GM11168 (cell line): ENCODE measurements at regions not wholly inside any gene's neighbourhood (a gene's known extent, or its start where the extent isn't known, plus 50 kb on each side); places are given as distances from the start of the nearest gene placed in this dataset.

Experiments used
- in situ Hi-C: fragments of 300-500 bp; cut with MboI; formaldehyde crosslinking; loops from one replicate; pipeline ENCODE4 v1.12.0; 2022; ENCODE audit warnings: low sequenced_read_pairs; ENCODE audit not compliant: unreplicated experiment

- in situ Hi-C loops: loop anchor here (10.0 kb wide), 1 partner anchor 211 kb away; the partner anchor contains the start of gene TNFSF4
These were observed 61.6 kb upstream of the PRDX6 start for GRCh38 chr1:173415490-173415889.

- in situ Hi-C loops: loop anchor here (10.0 kb wide), 1 partner anchor 211 kb away; the partner anchor contains the start of gene TNFSF4
These were observed 61.2 kb upstream of the PRDX6 start for GRCh38 chr1:173415905-173416450.

GRCh38 chr1:173417563-173417962, 59.6 kb upstream of the PRDX6 start:
- in situ Hi-C loops: loop anchor here (10.0 kb wide), 1 partner anchor 213 kb away; the partner anchor contains the start of gene TNFSF4

DNA sequence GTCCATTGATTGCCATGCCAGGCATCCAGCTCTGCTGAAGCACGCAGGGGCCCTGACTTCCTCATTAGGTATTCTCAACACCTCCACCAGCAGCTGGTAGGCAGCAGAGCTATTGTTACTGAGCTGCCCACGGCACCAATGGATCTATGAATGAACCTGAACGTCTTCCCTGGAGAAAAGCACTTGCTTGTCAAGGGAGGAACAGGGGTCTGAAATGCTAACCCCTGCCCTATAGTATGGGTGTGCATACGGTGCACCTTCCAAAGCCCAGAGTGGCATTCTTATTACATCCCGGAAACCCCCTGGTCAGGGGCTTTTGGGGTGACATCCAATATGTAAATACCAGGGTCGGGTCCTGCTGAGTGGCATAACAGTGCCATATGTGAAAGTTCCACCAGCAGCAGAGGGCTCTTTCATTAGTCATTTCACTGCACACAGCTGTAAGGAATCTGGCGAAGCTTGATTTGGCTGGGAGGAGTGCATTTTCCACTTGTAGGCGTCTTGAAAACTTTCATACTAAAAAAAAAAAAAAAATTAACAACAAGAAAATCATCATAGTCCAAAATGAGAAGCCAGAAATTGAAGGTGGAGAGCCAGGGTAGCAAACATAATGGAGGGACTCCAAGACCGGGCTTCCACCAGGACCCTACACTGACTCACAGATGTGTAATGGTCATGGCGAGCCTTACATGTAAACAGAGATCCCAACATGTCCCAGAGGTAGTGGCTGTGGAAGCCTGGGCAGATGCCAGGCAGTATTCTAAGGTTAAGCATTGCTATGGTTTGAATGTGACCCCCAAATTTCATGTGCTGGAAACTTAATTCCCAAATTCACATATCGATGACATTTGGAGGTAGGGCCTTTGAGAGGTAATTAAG, 58.8 kb upstream of the PRDX6 start:
- in situ Hi-C loops: loop anchor here (10.0 kb wide), 1 partner anchor 214 kb away; the partner anchor contains the start of gene TNFSF4

DNA sequence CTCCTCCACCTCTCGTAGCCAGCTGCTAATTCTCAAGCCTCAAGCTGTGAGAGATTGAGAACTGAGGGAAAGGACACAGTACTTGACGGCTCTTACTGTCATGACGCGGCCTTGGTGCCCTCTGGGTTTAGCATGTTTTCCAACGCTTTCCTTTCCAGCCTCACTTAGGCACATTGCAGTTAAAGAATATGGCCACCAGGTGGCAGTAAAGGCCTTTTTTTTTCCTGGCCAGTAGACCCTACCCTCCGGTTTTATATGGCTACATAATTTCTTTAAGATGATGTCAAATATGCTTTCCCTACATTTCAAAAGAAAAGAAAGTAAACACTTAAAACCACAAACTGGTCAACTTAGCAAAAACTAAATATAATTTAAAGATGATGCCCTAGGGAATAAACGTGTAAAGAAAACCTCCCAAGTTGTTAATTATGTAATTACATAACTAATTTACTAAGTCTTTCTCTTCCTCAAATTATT, 56.8 kb upstream of the PRDX6 start:
- in situ Hi-C loops: no loop called here

- in situ Hi-C loops: no loop called here
These were observed 55.8 kb upstream of the PRDX6 start for GRCh38 chr1:173421286-173421685.

- in situ Hi-C loops: no loop called here
These were observed 55.3 kb upstream of the PRDX6 start for GRCh38 chr1:173421789-173422188.

DNA sequence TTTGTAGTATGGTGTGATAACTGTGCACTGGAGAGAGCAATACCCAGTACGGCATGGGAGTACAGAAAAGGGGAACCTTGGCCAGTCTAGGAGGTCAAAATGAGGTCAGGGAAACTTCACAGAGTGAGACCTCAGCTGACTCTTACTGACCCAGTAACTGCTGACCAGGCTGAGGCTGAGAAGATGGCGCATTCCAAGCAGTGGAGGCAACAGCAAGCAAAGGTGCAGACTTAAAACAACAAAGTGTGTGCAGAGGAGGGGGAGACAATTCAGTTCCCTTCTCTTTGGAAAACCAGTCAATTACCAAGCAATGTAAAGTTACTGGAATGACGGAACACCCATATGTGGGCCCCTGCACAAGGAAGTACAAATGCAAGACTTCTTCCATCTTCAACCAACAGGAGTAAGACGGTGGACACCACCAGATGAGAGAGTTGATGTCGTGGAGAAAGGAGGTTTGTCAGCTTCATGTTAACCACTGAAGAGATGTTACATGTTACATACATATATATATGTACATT, 54.6 kb upstream of the PRDX6 start:
- in situ Hi-C loops: no loop called here

DNA sequence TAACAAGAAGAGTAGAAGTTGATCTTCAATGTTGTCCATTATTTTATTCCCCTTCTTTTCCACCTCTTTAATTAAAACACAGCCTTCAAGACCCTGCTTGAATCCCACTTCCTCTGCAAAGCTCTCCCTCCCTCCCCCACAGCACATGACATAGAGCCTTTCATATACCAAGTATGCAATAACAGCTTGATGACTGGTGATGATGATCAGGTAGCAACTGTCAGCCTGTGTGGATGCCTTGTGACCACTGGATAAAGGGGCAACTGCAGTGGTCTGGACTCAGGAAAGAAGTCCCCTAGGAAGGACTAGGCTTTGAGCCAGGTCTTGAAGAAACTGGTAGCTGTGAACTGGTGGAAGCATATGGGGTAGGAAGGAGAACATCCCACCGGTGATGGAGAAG, 53.8 kb upstream of the PRDX6 start:
- in situ Hi-C loops: no loop called here

DNA sequence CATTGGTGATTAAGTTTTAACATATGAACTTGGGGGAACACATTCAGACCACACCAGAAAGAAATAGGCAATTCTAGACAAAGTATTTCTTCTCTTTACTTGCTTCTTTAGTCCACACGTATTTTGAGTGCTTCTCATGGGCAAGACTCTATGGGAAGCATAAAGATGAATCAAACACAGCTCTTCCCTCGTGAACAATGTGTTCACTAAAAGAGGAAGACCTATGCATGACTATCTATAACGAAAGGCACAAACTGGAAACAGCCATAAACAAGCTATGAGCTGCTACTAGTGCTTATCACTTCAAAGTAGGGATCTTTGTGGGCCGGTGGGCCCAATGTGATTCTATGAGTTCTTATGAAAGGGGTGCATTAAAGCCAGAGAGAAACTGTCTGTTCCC, 53.0 kb upstream of the PRDX6 start:
- in situ Hi-C loops: no loop called here

GRCh38 chr1:173424782-173425407, 52.2 kb upstream of the PRDX6 start:
- in situ Hi-C loops: no loop called here

- in situ Hi-C loops: no loop called here
These were observed 51.1 kb upstream of the PRDX6 start for GRCh38 chr1:173426057-173426456.

GRCh38 chr1:173427146-173428054, 49.7 kb upstream of the PRDX6 start:
- in situ Hi-C loops: no loop called here
